HG03280 (cell line): ENCODE measurements at regions not wholly inside any gene's neighbourhood (a gene's known extent, or its start where the extent isn't known, plus 50 kb on each side); places are given as distances from the start of the nearest gene placed in this dataset.
"Not testable (repeated sequence)": the region's sequence is repeated elsewhere in the genome, so short reads cannot be mapped to it uniquely, and the experiment has no call there.

Experiments
- ATAC-seq: cut with Tn5 transposase; IDR thresholded peaks from one replicate; pipeline ENCODE4 v1.9.1; 2021; ENCODE audit warnings: mild to moderate bottlenecking, moderate library complexity; ENCODE audit not compliant: unreplicated experiment

DNA sequence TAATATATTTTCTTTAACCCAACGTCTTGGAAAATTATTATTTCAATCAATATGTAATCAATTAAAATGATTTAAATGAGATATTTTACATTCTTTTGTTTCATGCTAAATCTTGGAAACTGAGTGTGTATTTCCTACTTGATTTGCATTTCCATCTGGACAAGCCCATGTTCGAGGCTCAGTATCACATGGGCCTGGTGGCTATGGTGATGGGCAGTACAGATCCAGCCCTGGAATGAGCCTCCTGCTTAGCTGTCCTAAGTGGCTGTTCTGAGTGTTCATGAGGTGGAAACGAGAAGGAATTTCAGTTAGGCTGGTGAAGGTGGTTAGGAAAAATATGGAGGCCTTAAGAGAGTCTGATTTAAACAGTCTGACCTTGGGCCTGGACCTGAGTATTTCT, 73.0 kb upstream of the ATXN1 start:
- ATAC-seq: no peak

- no peak for ATAC-seq
Measured at GRCh38 chr6:16832721-16833120, 71.5 kb upstream of the ATXN1 start.

DNA sequence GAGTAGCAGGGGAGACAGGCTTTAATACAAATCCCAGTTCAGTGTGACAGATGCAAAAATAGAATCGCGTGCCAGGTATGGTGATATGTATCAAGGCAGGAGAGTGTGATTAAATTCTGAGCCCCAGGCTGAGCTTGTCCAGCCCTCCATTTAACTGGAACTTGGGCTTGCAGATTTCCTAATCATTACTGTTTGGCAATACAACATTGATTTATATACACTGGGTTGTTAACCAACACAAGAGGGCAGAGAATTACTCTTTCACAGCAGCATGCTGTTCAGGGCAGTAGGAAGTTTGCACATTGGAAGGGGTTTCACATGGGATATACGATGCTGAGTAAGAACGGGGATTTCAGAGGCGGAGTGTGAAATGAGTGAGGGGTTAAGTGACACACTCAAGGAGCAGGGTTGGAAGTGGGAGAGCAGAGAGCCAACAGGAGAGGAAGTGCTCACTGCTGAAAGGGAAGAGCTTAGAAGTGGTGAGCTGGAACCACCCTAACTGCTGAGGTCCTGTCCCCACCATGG, 70.8 kb upstream of the ATXN1 start:
- no peak for ATAC-seq

DNA sequence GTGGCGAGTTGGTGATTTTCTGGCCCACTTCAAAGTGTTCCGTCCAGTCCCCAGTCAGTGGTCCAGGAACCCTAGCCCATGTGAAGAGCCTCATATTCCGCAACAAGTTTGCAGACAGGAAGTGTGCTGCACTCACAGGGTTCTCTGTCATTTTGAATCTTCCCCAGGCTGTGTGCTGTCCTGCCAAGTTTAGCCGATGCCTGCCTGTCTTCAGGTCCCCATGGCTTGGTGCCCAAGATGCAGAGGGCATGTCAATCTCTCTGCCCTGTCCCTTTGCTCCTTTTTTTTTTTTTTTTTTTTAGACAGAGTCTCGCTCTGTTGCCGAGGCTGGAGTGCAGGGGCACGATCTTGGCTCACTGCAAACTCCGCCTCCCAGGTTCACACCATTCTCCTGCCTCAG, 69.9 kb upstream of the ATXN1 start:
- no peak for ATAC-seq

- no peak for ATAC-seq
Measured at GRCh38 chr6:16828058-16828457, 66.8 kb upstream of the ATXN1 start.

GRCh38 chr6:16827627-16828026, 66.4 kb upstream of the ATXN1 start:
- ATAC-seq: no peak

GRCh38 chr6:16825784-16826183, 64.5 kb upstream of the ATXN1 start:
- no peak for ATAC-seq

DNA sequence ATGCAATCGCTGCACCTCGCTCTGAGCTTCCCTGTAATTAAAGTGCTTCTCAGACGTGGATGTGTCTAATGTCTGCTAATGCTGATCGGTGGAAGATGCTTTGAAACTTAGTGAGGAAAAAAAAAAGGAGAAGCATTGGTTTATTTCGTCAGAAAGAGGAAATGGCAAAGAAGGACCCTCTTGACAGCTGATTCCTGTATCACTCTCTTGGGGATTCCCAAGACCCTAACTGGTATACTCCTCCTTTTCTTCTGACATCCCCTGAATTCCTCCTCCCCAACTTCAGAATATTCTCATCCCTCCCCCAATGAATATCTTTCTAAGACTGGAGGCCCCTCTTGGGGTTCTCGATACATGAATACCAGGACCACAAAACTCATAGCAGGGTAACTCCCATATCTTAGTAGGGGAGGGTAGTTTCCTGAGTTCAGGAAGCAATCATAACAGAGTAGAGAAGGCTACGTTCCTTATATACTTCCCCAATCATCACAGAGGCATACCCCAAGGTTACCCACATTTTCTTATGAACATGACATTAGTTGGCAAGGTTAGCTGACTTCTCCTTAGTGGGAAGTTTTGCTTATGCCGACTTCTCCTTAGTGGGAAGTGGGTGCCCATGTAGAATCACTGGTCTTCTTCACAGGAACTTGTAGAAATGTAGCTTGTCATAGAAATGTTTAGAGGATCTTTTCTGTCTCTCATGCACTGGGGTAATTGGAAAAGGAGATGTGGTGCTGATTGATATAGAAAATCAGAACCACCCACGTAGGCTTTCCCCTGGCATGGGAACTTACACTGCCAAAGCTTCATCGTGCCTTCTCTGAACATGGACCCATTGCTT, 63.8 kb upstream of the ATXN1 start:
- ATAC-seq: no peak

- no peak for ATAC-seq
Measured at GRCh38 chr6:16823718-16824352, 62.6 kb upstream of the ATXN1 start.

GRCh38 chr6:16822975-16823717, 61.9 kb upstream of the ATXN1 start:
- no peak for ATAC-seq

DNA sequence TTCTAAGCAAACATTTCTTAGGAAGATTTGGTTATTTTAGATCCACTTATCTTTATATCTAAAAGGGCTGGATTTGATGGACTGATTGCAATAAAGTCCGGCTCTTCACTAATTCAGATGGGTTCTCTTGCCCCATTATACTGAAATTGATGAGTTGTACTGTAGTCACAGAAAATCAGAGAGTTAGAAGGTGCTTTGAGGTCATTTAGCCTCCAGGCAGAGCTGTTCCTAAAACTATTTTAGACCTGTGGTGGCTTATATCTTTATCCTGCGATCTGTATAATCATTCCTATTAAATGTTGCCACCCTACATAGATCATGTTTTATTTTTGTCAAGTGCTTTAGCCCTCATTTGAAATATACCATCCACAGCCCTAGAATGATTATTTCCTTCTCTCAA, 61.3 kb upstream of the ATXN1 start:
- ATAC-seq: no peak

DNA sequence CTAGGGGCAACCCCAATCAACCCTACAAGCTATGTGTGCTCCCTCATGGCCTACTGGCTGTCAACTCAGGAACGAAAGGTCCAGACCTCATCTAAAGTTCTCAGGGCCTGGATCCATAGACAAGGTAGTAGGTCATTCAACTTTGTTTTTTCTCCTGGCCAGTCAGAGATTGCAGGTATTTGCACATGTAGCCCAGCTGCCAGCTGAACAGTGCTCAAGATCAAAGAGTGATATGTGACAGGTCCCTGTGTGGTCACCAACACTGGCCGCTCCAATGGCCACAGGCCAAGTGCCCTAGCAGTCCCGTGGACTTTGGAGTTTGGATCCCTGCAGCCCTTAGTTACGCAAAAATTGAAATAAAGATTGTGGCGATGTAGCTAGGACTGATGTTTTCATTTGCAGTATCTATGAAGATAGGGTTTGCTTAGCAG, 60.6 kb upstream of the ATXN1 start:
- ATAC-seq: no peak

- ATAC-seq: not testable (repeated sequence)
Measured at GRCh38 chr6:16820262-16820661, 59.0 kb upstream of the ATXN1 start.

- ATAC-seq: no peak
Measured at GRCh38 chr6:16819752-16820151, 58.5 kb upstream of the ATXN1 start.

DNA sequence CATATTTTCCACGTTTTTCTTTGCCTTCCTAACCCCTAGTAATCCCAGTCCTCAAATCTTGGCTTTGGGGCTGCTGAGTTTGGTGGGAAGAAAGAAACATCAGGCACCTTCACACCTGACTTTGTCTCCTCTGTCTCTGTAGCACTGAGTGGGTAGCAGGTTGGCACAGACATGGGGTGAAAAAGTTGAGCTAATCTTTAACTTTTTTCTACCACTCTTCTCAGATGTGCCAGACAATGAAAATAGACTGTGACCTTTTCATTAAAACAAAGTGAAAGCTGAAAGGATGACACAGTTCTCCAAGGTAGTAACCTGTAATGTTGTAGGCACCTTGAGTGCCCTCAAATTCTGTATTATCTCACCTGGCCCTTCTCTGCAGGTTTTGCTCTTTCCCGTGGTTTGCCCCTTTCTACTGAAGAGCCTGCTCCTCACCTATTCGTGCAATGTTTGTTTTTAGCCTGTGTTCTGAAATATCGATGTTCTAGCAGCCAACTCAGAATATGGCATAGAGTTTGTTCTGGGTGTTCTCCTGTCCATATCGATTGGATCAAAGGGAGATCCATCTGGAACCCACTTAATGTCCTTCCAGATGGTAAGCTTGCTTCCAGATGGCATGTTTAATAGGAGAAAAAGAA, 57.8 kb upstream of the ATXN1 start:
- no peak for ATAC-seq

- no peak for ATAC-seq
Measured at GRCh38 chr6:16817594-16817993, 56.3 kb upstream of the ATXN1 start.

GRCh38 chr6:16816891-16817290, 55.6 kb upstream of the ATXN1 start:
- ATAC-seq: no peak

- ATAC-seq: no peak
Measured at GRCh38 chr6:16812993-16813392, 51.7 kb upstream of the ATXN1 start.

DNA sequence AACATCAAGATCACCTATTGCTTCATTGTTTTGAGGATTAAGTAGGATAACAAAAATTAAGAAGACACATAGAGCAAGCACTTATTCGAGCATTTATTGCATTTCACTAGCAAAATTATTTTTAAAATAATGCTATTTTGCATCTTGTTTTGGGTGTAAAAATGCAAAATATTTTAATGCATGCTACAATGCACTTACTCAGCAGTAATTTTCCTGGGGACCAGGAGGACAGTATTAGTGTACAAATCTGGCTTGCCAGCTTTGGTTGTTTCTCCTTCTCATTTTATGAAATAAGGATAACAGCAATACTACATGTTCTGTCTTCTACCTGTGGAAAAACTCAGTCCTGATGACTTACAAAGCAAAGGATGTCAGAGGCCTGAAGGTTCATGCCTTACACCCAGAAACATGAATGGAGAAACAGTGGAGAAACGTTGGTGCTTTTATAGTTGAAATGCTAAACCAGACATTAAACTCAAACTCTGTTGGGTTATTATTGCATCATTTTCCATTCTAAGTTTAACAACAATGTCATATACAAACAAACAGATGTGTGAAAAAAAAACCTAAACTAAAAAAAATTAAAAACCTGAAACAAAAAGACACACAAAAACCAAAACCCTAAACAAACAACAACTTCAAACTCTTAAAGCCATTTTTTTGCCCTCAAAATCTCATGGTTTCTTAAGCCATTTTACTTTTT, 50.2 kb upstream of the ATXN1 start:
- no peak for ATAC-seq
